Gastroesophageal sphincter (tissue), 2 donors: ENCODE measurements at regions not wholly inside any gene's neighbourhood (a gene's known extent, or its start where the extent isn't known, plus 50 kb on each side); places are given as distances from the start of the nearest gene placed in this dataset.

Experiments used
- EP300 ChIP-seq: sonication (generic); formaldehyde crosslinking; IDR thresholded peaks from one replicate; pipeline ENCODE4 v1.6.1; 2017; ENCODE audit warnings: antibody characterized with exemption, mild to moderate bottlenecking
- POLR2AphosphoS5 ChIP-seq: sonication (generic); formaldehyde crosslinking; IDR thresholded peaks from one replicate; pipeline ENCODE4 v1.6.1; 2017; ENCODE audit warnings: antibody characterized with exemption

- TF ChIP-seq POLR2AphosphoS5 = no peak
- TF ChIP-seq EP300 = no peak
These were observed 137.3 kb downstream of the FAM114A2 start for GRCh38 chr5:153901449-153901848.
